Naive thymus-derived CD8-positive, alpha-beta T cell (primary cell): ENCODE measurements at regions not wholly inside any gene's neighbourhood (a gene's known extent, or its start where the extent isn't known, plus 50 kb on each side); places are given as distances from the start of the nearest gene placed in this dataset.

Experiments used
- ATAC-seq, 2 donors: fragments of 150-1000 bp; cut with Tn5 transposase in 1 of 2; sonication (Bioruptor Pico), chemical (Tn5 transposase) in 1 of 2; 1 replicate in 1 of 2; 2 replicates in 1 of 2; pipeline ENCODE4 v1.10.0; 2021; ENCODE audit warnings: mild to moderate bottlenecking in 2 of 2, moderate library complexity in 2 of 2
- POLR2A ChIA-PET: fragments of 350-600 bp; sonication (Branson Sonifier 250); formaldehyde crosslinking; loops from one replicate; lab custom pipeline; 2021; ENCODE audit warnings: antibody characterized with exemption; lab: Charles Lee
- DNase-seq, 10 donors: peaks; one replicate each; pipeline versions ENCODE4 v3.0.0 to v3.0.0-alpha.2; 2020 to 2022
- H3K27ac Mint-ChIP-seq, 10 donors: one replicate each; pipeline ENCODE4 v1.8.0; 2020 to 2022; ENCODE audit warnings: mild to moderate bottlenecking in 10 of 10, mixed read lengths in 10 of 10, moderate library complexity in 4 of 10, inconsistent platforms in 1 of 10
- H3K27me3 Mint-ChIP-seq, 5 donors: one replicate each; pipeline ENCODE4 v1.8.0; 2021 to 2022; ENCODE audit warnings: mixed read lengths in 5 of 5
- H3K36me3 Mint-ChIP-seq, 3 donors: one replicate each; pipeline ENCODE4 v1.8.0; 2020 to 2022; ENCODE audit warnings: mixed read lengths in 3 of 3, mild to moderate bottlenecking in 2 of 3, inconsistent platforms in 1 of 3
- H3K4me1 Mint-ChIP-seq, 4 donors: one replicate each; pipeline ENCODE4 v1.8.0; 2021 to 2022; ENCODE audit warnings: mixed read lengths in 4 of 4
- H3K4me3 Mint-ChIP-seq, 10 donors: one replicate each; pipeline ENCODE4 v1.8.0; 2020 to 2022; ENCODE audit warnings: mild to moderate bottlenecking in 10 of 10, mixed read lengths in 10 of 10, moderate library complexity in 6 of 10, inconsistent platforms in 1 of 10
- H3K9me3 Mint-ChIP-seq, 9 donors: one replicate each; pipeline ENCODE4 v1.8.0; 2020 to 2022; ENCODE audit warnings: mixed read lengths in 9 of 9, mild to moderate bottlenecking in 3 of 9, inconsistent platforms in 1 of 9, moderate library complexity in 1 of 9

GRCh38 chr9:90967145-90967538, 165.5 kb downstream of the SYK start:
- H3K4me3 Mint-ChIP-seq, result no peak overlapping the region
- peaks cover 1 to 33% (median 18%) of the 10 kb centered on the region in 5 donors for H3K27me3 Mint-ChIP-seq
- peaks cover 2 to 6% (median 3%) of the 10 kb centered on the region in 4 donors for H3K4me1 Mint-ChIP-seq
- POLR2A ChIA-PET, result no interaction called here
- H3K27ac Mint-ChIP-seq, result no peak overlapping the region
- peaks cover 0 to 9% (median 0%) of the 10 kb centered on the region in 9 donors for H3K9me3 Mint-ChIP-seq
- ATAC-seq, result no peak
- no peak for DNase-seq
- no peaks in the 10 kb centered on the region for H3K36me3 Mint-ChIP-seq

DNA sequence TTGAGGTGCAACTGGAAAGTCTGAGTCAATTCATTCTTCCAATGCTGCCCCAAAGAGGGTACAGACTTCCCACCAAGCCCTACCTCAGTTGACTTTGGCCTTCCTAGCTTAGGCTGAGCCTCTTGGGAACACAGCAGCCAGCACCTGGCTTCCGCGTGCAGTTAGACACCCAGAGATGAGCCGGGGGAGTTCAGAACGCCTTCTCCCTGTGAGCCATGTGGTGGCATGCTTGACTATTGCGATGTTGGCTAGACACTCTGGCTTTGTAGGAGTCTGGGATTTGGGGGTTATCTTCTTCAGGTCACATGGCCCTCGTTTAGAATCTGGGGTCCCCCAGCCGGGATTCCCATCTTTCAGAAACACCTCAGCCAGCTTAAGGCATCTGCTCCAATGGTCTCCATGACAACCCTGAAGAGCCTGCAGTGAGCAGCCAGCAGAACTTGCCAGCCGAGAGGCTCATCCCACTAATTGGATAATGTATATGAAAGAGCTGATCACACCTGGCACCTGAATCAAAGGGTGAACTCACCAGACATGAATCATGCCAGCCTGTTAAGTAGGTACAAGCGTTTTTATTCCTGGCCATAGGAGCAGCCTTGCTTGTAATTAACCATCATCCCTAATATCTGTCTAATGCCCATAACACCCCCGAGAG, 167.5 kb downstream of the SYK start:
- no peaks in the 10 kb centered on the region for H3K36me3 Mint-ChIP-seq
- H3K4me3 Mint-ChIP-seq, result no peak overlapping the region
- H3K27ac Mint-ChIP-seq, result peak overlapping the region in 1 of 10 donors; percentile 10
- peaks cover 0 to 5% (median 2%) of the 10 kb centered on the region in 4 donors for H3K4me1 Mint-ChIP-seq
- POLR2A ChIA-PET, result no interaction called here
- DNase-seq (no peak), ATAC-seq (no peak)
- peaks cover 0 to 18% (median 8%) of the 10 kb centered on the region in 5 donors for H3K27me3 Mint-ChIP-seq
- H3K9me3 Mint-ChIP-seq, result no peaks in the 10 kb centered on the region

DNA sequence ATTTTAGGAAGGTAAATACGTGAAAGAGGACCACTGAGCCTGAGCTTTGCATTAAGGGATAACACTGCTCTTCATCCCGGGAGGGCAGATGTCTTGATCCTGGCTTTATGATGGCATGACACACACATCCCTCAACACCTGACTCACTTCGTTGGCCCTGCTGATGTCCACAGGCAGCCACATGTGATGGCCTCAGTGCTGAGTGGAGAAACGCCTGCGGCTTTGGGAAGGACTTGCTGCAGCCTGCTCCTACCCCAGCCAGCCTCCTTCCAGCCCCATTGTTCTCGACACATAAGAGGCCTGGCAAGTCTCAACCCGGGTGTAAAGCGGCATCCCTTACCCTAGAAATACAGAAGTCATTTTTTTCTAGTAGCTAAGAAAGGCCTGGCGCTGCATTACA, 169.0 kb downstream of the SYK start:
- no peak overlapping the region for H3K27ac Mint-ChIP-seq
- H3K36me3 Mint-ChIP-seq, result no peaks in the 10 kb centered on the region
- DNase-seq, result no peak
- H3K9me3 Mint-ChIP-seq, result no peaks in the 10 kb centered on the region
- H3K4me1 Mint-ChIP-seq, result no peaks in the 10 kb centered on the region
- no peak overlapping the region for H3K4me3 Mint-ChIP-seq
- peaks cover 0 to 11% (median 6%) of the 10 kb centered on the region in 5 donors for H3K27me3 Mint-ChIP-seq
- no peak for ATAC-seq
- POLR2A ChIA-PET, result no interaction called here

GRCh38 chr9:90972057-90972456, 170.4 kb downstream of the SYK start:
- no peaks in the 10 kb centered on the region for H3K36me3 Mint-ChIP-seq
- ATAC-seq, result no peak
- no peak for DNase-seq
- H3K4me3 Mint-ChIP-seq, result no peak overlapping the region
- POLR2A ChIA-PET, result no interaction called here
- no peaks in the 10 kb centered on the region for H3K9me3 Mint-ChIP-seq
- H3K27me3 Mint-ChIP-seq, result peaks cover 0 to 9% (median 6%) of the 10 kb centered on the region in 5 donors
- no peak overlapping the region for H3K27ac Mint-ChIP-seq
- peaks cover 0 to 2% (median 0%) of the 10 kb centered on the region in 4 donors for H3K4me1 Mint-ChIP-seq

GRCh38 chr9:90974016-90974415, 172.4 kb downstream of the SYK start:
- Mint-ChIP-seq H3K9me3 (no peaks in the 10 kb centered on the region), H3K4me3 (no peak overlapping the region), H3K36me3 (no peaks in the 10 kb centered on the region), H3K4me1 (peaks cover 0 to 2% (median 0%) of the 10 kb centered on the region in 4 donors), H3K27ac (no peak overlapping the region), H3K27me3 (peaks cover 0 to 14% (median 6%) of the 10 kb centered on the region in 5 donors)
- POLR2A ChIA-PET, result no interaction called here
- DNase-seq (no peak), ATAC-seq (no peak)

DNA sequence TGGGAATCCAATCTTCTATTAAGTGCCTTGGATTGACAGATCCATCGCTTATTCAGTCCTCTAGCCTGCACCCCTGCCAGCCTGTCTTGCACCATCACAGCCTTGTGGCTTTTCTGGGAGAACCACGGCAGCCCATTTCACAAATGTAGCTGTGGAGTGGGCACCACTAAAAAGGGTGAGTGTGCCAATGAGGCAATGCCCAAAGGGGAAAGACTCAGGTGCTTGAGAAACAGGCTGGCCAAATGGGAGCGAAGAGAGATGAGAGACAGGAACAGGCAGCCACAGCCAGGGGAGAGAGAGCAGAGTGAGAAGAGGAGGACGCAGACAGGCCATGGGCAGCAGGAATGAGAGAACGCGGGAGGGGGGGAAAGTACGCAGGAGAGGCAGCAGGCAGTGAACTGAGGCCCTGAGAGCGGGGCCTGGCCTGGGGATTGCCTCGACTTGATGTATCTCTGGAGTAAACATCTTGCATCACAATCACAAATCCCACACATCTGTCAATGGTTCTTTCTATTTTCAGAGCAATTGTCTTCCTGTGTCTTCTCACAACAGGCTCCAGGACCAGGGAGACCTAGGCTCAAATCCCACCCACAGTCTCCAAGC, 173.1 kb downstream of the SYK start:
- H3K4me3 Mint-ChIP-seq, result no peak overlapping the region
- no peak for DNase-seq
- POLR2A ChIA-PET, result no interaction called here
- no peaks in the 10 kb centered on the region for H3K36me3 Mint-ChIP-seq
- H3K4me1 Mint-ChIP-seq, result peaks cover 0 to 2% (median 0%) of the 10 kb centered on the region in 4 donors
- no peaks in the 10 kb centered on the region for H3K9me3 Mint-ChIP-seq
- no peak for ATAC-seq
- peaks cover 0 to 21% (median 8%) of the 10 kb centered on the region in 5 donors for H3K27me3 Mint-ChIP-seq
- H3K27ac Mint-ChIP-seq, result peak overlapping the region in 1 of 10 donors; percentile 45

- DNase-seq, result no peak
- peaks cover 2 to 22% (median 8%) of the 10 kb centered on the region in 5 donors for H3K27me3 Mint-ChIP-seq
- no peaks in the 10 kb centered on the region for H3K36me3 Mint-ChIP-seq
- ATAC-seq, result no peak
- no peak overlapping the region for H3K4me3 Mint-ChIP-seq
- no peaks in the 10 kb centered on the region for H3K9me3 Mint-ChIP-seq
- peaks cover 0 to 2% (median 0%) of the 10 kb centered on the region in 4 donors for H3K4me1 Mint-ChIP-seq
- POLR2A ChIA-PET, result no interaction called here
- H3K27ac Mint-ChIP-seq, result no peak overlapping the region
Observed at GRCh38 chr9:90975781-90976538, 174.3 kb downstream of the SYK start.

- Mint-ChIP-seq H3K4me3 (no peak overlapping the region), H3K27ac (no peak overlapping the region), H3K36me3 (no peaks in the 10 kb centered on the region), H3K27me3 (peaks cover 2 to 22% (median 8%) of the 10 kb centered on the region in 5 donors), H3K4me1 (peaks cover 0 to 2% (median 0%) of the 10 kb centered on the region in 4 donors), H3K9me3 (no peaks in the 10 kb centered on the region)
- ATAC-seq (no peak), DNase-seq (no peak)
- POLR2A ChIA-PET, result no interaction called here
Observed at GRCh38 chr9:90979138-90979551, 177.5 kb downstream of the SYK start.

DNA sequence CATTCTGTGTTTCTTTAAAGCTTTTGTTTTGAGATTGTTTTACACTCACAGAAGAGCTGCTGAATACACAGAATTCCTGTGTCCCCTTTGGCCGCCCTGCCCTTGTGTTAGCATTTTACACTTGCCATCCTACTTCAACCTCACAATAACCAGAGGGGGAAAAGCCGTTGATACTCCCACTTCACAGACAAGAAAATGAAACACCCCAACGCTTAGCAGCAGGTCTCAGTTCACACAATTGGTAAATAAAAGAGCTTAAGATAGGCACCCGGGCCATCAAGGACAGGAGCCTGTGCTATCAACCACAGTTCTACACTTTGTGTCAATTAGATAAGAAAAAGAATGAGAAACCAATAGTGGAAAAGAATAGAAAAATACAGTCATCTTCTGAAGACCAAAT, 178.0 kb downstream of the SYK start:
- Mint-ChIP-seq H3K27ac (no peak overlapping the region), H3K4me3 (no peak overlapping the region), H3K9me3 (no peaks in the 10 kb centered on the region), H3K27me3 (peaks cover 2 to 22% (median 6%) of the 10 kb centered on the region in 5 donors), H3K4me1 (peaks cover 0 to 2% (median 0%) of the 10 kb centered on the region in 4 donors), H3K36me3 (no peaks in the 10 kb centered on the region)
- no peak for DNase-seq
- ATAC-seq, result no peak
- POLR2A ChIA-PET, result no interaction called here

- peaks cover 0 to 2% (median 0%) of the 10 kb centered on the region in 4 donors for H3K4me1 Mint-ChIP-seq
- H3K27ac Mint-ChIP-seq, result no peak overlapping the region
- POLR2A ChIA-PET, result no interaction called here
- ATAC-seq (no peak), DNase-seq (no peak)
- H3K36me3 Mint-ChIP-seq, result no peaks in the 10 kb centered on the region
- peaks cover 2 to 13% (median 5%) of the 10 kb centered on the region in 5 donors for H3K27me3 Mint-ChIP-seq
- no peak overlapping the region for H3K4me3 Mint-ChIP-seq
- no peaks in the 10 kb centered on the region for H3K9me3 Mint-ChIP-seq
Observed at GRCh38 chr9:90981726-90982125, 180.1 kb downstream of the SYK start.

DNA sequence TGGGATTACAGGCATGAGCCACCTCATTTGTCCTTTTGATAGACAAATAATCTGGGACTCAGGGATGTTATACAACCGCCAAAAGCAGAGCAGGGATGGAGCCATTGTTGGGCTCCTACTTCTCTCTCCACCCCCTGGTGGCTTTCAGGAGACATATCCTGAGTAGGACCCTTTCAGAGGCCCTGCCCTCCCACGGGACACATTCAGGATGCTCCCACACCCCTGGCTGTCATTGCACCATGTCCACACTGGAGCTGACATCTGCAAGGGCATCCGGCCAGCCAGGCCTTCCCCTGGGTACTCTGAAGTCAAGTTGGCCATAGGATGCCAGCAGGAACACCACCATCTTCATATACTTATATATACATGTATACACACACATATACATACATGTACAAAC, 181.8 kb downstream of the SYK start:
- Mint-ChIP-seq H3K27me3 (peaks cover 3 to 13% (median 5%) of the 10 kb centered on the region in 5 donors), H3K4me3 (no peak overlapping the region), H3K36me3 (no peaks in the 10 kb centered on the region), H3K4me1 (no peaks in the 10 kb centered on the region), H3K9me3 (no peaks in the 10 kb centered on the region), H3K27ac (no peak overlapping the region)
- ATAC-seq (no peak), DNase-seq (no peak)
- POLR2A ChIA-PET, result no interaction called here

DNA sequence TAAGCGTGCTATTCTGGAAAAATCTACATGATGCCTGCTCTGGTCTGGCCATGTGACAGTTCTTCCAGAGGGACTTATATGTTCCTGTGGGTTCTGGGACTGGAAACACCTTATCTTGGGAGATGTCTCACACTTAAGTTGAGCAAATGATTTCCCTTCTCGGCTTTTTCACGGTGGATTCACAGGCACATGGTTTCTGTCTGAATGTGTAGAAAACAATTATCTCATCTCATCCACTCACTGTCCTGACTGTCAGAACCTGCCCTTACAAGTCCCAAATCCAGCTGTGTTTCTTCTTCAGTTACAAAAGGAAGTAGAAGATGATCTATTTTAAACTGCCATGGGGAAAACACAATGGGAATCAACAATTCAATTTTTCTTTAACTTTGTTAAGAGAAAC, 184.0 kb downstream of the SYK start:
- POLR2A ChIA-PET, result no interaction called here
- ATAC-seq (no peak), DNase-seq (no peak)
- Mint-ChIP-seq H3K4me1 (no peaks in the 10 kb centered on the region), H3K27ac (peak overlapping the region in 1 of 10 donors; percentile 40), H3K36me3 (no peaks in the 10 kb centered on the region), H3K4me3 (no peak overlapping the region), H3K27me3 (peaks cover 0 to 4% (median 0%) of the 10 kb centered on the region in 5 donors), H3K9me3 (no peaks in the 10 kb centered on the region)

DNA sequence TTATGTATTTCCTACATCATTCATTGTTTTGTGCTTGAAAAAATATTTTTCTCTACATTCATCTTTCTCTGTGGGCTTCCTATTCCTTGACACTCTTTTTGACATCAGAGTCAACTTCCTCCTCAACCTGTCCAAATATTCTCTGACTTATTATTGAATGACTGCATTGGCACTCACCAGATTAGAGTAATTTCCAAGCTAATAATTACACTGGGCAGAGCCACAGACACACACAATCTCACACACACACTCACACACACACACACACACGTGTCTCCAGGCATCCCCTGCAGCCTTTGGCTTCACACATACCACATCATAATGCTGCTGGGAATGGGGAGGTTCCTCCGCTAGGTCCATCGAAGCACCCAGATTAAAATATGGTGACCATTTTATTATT, 184.5 kb downstream of the SYK start:
- Mint-ChIP-seq H3K27ac (peak overlapping the region in 1 of 10 donors; percentile 3), H3K36me3 (no peaks in the 10 kb centered on the region), H3K9me3 (peaks cover 0 to 3% (median 0%) of the 10 kb centered on the region in 9 donors), H3K4me1 (no peaks in the 10 kb centered on the region), H3K4me3 (no peak overlapping the region), H3K27me3 (peaks cover 0 to 2% (median 1%) of the 10 kb centered on the region in 5 donors)
- ATAC-seq (no peak), DNase-seq (no peak)
- POLR2A ChIA-PET, result no interaction called here
